GM19467 (cell line): ENCODE measurements at regions not wholly inside any gene's neighbourhood (a gene's known extent, or its start where the extent isn't known, plus 50 kb on each side); places are given as distances from the start of the nearest gene placed in this dataset.
"Not testable (repeated sequence)": the region's sequence is repeated elsewhere in the genome, so short reads cannot be mapped to it uniquely, and the experiment has no call there.

Experiments used
- ATAC-seq: cut with Tn5 transposase; IDR thresholded peaks from one replicate; pipeline ENCODE4 v1.9.1; 2021; ENCODE audit warnings: mild to moderate bottlenecking, moderate library complexity; ENCODE audit not compliant: unreplicated experiment

DNA sequence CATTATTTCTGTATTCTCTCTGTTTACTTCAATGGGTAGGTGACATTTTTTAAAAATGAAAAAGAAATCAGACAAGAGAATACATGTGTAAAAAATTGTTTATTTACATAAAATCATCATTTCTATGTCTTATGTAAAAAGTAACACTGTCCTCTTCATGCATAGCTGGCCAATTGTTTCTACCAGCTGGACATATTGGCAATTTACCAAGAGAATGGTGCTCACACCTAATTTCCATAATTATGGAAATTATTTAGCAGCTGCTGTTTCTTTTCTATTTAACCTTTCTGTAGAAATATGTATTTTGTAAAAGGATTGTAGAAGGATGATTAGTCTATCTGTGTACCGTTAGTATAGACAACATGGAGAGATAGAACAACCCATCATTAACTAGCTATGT lies 791.9 kb downstream of the TRIB2 start:
- no peak for ATAC-seq

DNA sequence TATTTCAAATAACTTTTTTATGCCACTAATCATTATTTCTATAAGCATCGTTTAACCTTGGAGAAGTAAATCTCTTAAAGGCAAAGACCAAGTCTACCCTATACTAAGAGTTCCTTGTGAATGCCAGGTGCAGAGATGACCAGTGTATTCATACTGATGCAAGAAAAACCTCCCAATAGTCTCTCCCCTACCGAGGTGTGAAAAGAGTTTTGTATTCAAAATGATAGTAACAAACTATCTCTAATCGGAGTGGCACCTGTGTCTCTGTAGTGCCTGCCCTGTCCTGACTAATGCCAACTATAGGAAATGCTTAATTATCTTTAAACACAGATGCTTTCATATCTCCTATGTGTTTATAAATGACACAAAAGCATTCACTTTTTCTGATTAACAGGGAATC lies 798.5 kb downstream of the TRIB2 start:
- ATAC-seq: no peak

DNA sequence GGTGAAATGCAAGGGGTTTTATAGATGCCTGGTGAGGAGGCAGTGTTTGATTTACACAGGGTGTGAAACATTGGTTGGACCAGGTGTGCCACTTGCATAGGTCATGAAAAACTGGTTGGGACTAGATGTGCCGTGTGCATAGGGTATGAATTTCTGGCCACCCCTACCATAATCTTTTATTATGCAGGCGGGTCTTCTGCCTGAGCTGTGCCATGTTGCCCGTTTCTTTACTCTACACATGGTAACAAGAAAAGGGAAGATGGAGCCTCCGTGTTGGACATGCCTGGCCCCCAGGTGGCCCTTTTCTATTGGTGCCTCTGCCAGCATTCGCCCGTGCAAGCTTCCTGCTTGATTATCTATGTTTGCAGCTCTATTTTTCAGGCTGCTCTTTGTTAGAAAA lies 805.4 kb downstream of the TRIB2 start:
- ATAC-seq: no peak

GRCh38 chr2:13522917-13523821 lies 806.4 kb downstream of the TRIB2 start:
- peak; percentile 95 for ATAC-seq

DNA sequence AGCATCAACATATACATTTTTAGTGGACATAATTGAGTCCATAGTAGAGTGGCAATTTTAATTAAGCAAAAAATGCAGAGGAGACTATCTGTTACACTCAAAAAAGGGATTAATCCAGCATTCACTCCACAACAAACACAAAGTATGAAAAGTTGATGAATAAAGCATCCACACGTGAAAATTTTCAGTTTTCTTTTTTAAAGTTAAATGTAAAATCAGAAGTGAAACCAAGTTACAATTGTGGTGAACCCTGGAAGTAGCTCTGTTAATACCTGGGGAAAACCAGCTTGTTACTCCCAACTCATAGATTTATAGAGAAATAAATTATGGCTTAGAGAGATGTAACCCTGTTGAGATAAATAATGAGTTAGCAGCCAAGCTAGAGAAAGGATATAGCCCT lies 807.8 kb downstream of the TRIB2 start:
- no peak for ATAC-seq

- not testable (repeated sequence) for ATAC-seq
Measured at GRCh38 chr2:13531735-13532410, 815.1 kb downstream of the TRIB2 start.

GRCh38 chr2:13532781-13533523 lies 816.2 kb downstream of the TRIB2 start:
- not testable (repeated sequence) for ATAC-seq

GRCh38 chr2:13533524-13533922 lies 816.8 kb downstream of the TRIB2 start:
- ATAC-seq: no peak

DNA sequence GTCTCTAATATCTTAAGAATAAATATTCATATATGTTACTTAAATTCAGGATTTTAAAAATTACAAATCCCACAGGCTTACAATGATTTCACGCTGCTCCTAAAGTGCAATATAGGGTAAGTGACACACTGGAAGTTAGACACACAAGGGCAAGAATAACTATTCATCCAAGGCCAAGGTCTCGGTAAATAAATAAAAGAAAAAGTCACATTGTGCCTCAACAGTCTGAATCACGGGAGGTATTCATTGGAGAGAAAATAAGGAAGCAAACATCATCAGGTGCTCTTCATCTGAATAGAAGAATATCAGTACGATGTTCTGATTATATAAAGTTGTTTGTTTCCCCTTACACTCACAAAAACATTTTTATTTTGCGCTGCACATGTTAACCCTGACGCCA lies 820.2 kb downstream of the TRIB2 start:
- no peak for ATAC-seq

- ATAC-seq: no peak
Measured at GRCh38 chr2:13537771-13538349, 821.1 kb downstream of the TRIB2 start.

DNA sequence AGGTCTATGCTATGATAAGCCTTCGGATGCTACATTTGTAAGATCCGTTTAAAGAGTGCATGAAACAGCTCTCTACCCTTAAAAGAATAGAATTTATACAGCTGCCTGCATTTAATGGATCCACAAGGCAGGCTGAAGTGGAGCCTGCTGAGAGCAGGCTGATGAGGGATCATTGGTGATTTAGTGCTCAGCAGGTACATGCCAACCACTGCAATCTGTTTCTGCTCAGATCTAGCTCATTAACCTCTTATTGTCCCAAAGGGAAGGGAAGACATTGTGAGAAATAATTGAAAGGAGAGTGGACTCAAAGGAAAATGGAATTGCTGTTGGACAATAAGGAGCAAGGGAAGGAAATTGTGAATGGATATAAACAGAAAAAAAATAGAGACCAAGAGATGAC lies 822.6 kb downstream of the TRIB2 start:
- ATAC-seq: no peak

- ATAC-seq: no peak
Measured at GRCh38 chr2:13542061-13542460, 825.3 kb downstream of the TRIB2 start.

- ATAC-seq: no peak
Measured at GRCh38 chr2:13542642-13543041, 825.9 kb downstream of the TRIB2 start.

GRCh38 chr2:13543550-13543949 lies 826.8 kb downstream of the TRIB2 start:
- no peak for ATAC-seq

DNA sequence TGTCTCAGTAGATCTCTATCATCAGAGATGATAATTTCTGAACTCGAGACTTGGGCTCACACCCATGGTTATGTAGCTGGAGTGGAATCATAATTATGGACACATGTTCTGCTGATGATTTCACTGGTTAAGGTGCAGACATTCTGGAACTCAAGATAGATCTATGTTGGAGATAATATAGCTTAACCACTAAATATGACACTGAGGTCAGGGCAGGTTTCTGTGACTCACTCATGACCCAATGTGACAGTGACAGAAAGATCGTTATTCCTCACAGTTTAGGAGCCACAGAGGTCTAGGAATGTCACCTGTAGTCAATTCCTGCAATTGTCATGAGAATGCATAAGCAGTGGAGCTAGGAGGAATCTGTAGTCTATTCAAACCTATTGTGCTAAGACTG lies 828.6 kb downstream of the TRIB2 start:
- no peak for ATAC-seq

DNA sequence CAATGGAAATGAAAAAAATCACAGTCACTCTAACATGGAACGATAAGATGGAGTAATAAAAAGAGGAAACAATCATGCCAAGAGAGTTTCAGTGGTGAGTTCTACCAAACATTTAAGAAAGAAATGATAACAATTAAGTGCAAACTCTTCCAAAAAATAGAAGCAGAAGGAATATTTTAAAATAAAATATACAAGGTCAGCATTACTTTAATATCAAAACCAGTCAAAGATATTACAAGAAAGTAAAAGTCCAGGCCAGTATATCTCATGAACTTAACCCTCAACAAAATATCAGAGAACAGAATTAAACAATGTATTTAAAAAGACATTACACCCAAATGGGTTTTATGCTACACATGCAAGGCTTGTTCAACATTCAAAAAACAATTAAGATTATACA lies 829.4 kb downstream of the TRIB2 start:
- ATAC-seq: no peak

GRCh38 chr2:13550285-13551231 lies 833.8 kb downstream of the TRIB2 start:
- ATAC-seq: no peak

DNA sequence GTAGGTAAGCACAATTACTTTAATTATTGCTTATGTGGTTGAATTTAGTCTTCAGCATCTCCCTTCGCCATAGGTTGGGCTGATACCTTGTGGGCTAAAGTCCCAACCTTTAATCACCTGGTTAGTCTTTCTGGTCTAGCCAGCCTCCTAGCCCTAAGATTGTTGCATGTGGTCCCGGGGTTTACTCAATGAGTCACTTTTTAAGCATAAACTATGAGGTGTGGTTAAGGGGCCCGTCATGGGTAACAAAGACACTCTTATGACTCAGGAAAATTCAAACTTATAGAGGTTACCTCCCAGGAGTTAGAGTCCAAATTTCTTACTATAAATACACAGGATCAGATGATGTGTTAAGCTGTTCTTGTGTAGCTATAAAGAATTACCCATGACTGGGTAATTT lies 841.6 kb downstream of the TRIB2 start:
- no peak for ATAC-seq

DNA sequence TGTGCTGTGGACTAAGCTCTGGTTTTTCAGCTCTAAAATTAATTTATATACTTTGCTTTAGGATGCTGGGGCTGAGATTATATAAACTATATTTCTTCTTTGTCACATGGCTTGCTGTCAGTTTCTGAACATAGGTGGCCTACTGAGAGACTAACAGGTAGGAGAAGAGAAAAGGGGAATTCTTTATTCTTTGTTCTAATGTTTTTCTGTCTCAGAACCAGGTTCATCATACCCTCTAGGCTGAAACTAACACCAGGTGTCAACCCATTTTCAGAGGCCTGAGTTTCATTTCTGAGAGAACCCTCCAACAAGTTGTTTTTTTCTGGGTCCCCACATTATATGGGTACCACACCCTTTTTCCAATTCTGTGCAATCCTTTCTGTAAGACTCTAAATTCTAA lies 843.6 kb downstream of the TRIB2 start:
- no peak for ATAC-seq

- ATAC-seq: no peak
Measured at GRCh38 chr2:13572466-13572865, 855.7 kb downstream of the TRIB2 start.
